ENCODE measurements at regions not wholly inside any gene's neighbourhood (a gene's known extent, or its start where the extent isn't known, plus 50 kb on each side); places are given as distances from the start of the nearest gene placed in this dataset.
"Not testable (repeated sequence)": the region's sequence is repeated elsewhere in the genome, so short reads cannot be mapped to it uniquely, and the experiment has no call there.

GRCh38 chr9:24846248-24846912 lies 300.7 kb upstream of the IZUMO3 start:
- no peak for DNase-seq (ENCODE audit: low read depth)

- DNase-seq (ENCODE audit: low read depth): no peak
Measured at GRCh38 chr9:24844217-24844616, 298.5 kb upstream of the IZUMO3 start.

- no peak for DNase-seq (ENCODE audit: low read depth)
Measured at GRCh38 chr9:24841993-24842392, 296.3 kb upstream of the IZUMO3 start.

- DNase-seq (ENCODE audit: low read depth): no peak
Measured at GRCh38 chr9:24832307-24832706, 286.6 kb upstream of the IZUMO3 start.

- DNase-seq (ENCODE audit: low read depth): no peak
Measured at GRCh38 chr9:24828687-24829086, 283.0 kb upstream of the IZUMO3 start.

GRCh38 chr9:24824607-24825006 lies 278.9 kb upstream of the IZUMO3 start:
- DNase-seq (ENCODE audit: low read depth): no peak

GRCh38 chr9:24820196-24820595 lies 274.5 kb upstream of the IZUMO3 start:
- DNase-seq (ENCODE audit: low read depth): no peak

- DNase-seq (ENCODE audit: low read depth): no peak
Measured at GRCh38 chr9:24817756-24818155, 272.1 kb upstream of the IZUMO3 start.

GRCh38 chr9:24816006-24816405 lies 270.3 kb upstream of the IZUMO3 start:
- no peak for DNase-seq (ENCODE audit: low read depth)

- no peak for DNase-seq (ENCODE audit: low read depth)
Measured at GRCh38 chr9:24801344-24801743, 255.6 kb upstream of the IZUMO3 start.

- no peak for DNase-seq (ENCODE audit: low read depth)
Measured at GRCh38 chr9:24793787-24794186, 248.1 kb upstream of the IZUMO3 start.

GRCh38 chr9:24776226-24776625 lies 230.5 kb upstream of the IZUMO3 start:
- DNase-seq (ENCODE audit: low read depth): no peak

GRCh38 chr9:24774199-24774598 lies 228.5 kb upstream of the IZUMO3 start:
- DNase-seq (ENCODE audit: low read depth): not testable (repeated sequence)

- no peak for DNase-seq (ENCODE audit: low read depth)
Measured at GRCh38 chr9:24766081-24766480, 220.4 kb upstream of the IZUMO3 start.

- DNase-seq (ENCODE audit: low read depth): no peak
Measured at GRCh38 chr9:24765025-24765756, 219.5 kb upstream of the IZUMO3 start.

- no peak for DNase-seq (ENCODE audit: low read depth)
Measured at GRCh38 chr9:24738421-24738961, 192.8 kb upstream of the IZUMO3 start.

GRCh38 chr9:24731754-24732153 lies 186.1 kb upstream of the IZUMO3 start:
- DNase-seq (ENCODE audit: low read depth): no peak

- no peak for DNase-seq (ENCODE audit: low read depth)
Measured at GRCh38 chr9:24721621-24722020, 175.9 kb upstream of the IZUMO3 start.

GRCh38 chr9:24712206-24712605 lies 166.5 kb upstream of the IZUMO3 start:
- DNase-seq (ENCODE audit: low read depth): no peak

- DNase-seq (ENCODE audit: low read depth): no peak
Measured at GRCh38 chr9:24708814-24709213, 163.1 kb upstream of the IZUMO3 start.

GRCh38 chr9:24698881-24699518 lies 153.3 kb upstream of the IZUMO3 start:
- DNase-seq (ENCODE audit: low read depth): no peak

- DNase-seq (ENCODE audit: low read depth): no peak
Measured at GRCh38 chr9:24672336-24672735, 126.6 kb upstream of the IZUMO3 start.

- no peak for DNase-seq (ENCODE audit: low read depth)
Measured at GRCh38 chr9:24657387-24657786, 111.7 kb upstream of the IZUMO3 start.
